GM20000 (cell line): ENCODE measurements at regions not wholly inside any gene's neighbourhood (a gene's known extent, or its start where the extent isn't known, plus 50 kb on each side); places are given as distances from the start of the nearest gene placed in this dataset.
"Not testable (repeated sequence)": the region's sequence is repeated elsewhere in the genome, so short reads cannot be mapped to it uniquely, and the experiment has no call there.

ENCODE experiments used
- DNase-seq: peaks from one replicate; pipeline ENCODE4 v3.0.0; 2012; ENCODE audit warnings: low spot score
- TF ChIP-seq, protein P1 (sequence below): IDR thresholded peaks from 2 replicates; pipeline ENCODE4 v1.5.1; 2012; ENCODE audit warnings: mild to moderate bottlenecking, control low read depth; ENCODE audit errors: extremely low read depth, missing control alignments

GRCh38 chr3:181610083-181610972 is 101.4 kb upstream of the SOX2 start:
- DNase-seq, result no peak
- TF ChIP-seq, protein P1, sequence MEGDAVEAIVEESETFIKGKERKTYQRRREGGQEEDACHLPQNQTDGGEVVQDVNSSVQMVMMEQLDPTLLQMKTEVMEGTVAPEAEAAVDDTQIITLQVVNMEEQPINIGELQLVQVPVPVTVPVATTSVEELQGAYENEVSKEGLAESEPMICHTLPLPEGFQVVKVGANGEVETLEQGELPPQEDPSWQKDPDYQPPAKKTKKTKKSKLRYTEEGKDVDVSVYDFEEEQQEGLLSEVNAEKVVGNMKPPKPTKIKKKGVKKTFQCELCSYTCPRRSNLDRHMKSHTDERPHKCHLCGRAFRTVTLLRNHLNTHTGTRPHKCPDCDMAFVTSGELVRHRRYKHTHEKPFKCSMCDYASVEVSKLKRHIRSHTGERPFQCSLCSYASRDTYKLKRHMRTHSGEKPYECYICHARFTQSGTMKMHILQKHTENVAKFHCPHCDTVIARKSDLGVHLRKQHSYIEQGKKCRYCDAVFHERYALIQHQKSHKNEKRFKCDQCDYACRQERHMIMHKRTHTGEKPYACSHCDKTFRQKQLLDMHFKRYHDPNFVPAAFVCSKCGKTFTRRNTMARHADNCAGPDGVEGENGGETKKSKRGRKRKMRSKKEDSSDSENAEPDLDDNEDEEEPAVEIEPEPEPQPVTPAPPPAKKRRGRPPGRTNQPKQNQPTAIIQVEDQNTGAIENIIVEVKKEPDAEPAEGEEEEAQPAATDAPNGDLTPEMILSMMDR, result no peak

GRCh38 chr3:181609030-181609767 is 102.5 kb upstream of the SOX2 start:
- no peak for DNase-seq
- TF ChIP-seq, protein P1, result no peak

GRCh38 chr3:181604267-181604666 is 107.5 kb upstream of the SOX2 start:
- DNase-seq, result no peak
- TF ChIP-seq, protein P1, result no peak

GRCh38 chr3:181596126-181596525 is 115.6 kb upstream of the SOX2 start:
- TF ChIP-seq, protein P1, result no peak
- DNase-seq, result no peak

DNA sequence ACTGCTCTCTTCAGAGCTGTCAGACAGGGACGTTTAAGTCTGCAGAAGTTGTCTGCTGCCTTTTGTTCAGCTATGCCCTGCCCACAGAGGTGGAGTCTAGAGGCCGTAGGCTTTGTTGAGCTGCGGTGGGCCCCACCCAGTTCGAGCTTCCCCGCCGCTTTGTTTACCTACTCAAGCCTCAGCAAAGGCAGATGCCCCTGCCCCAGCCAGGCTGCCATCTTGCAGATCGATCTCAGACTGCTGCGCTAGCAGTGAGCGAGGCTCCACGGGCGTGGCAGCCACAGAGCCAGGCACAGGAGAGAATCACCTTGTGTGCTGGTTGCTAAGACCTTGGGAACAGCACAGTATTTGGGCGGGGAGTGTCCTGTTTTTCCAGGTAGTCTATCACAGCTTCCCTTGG is 120.8 kb upstream of the SOX2 start:
- DNase-seq, result not testable (repeated sequence)

DNA sequence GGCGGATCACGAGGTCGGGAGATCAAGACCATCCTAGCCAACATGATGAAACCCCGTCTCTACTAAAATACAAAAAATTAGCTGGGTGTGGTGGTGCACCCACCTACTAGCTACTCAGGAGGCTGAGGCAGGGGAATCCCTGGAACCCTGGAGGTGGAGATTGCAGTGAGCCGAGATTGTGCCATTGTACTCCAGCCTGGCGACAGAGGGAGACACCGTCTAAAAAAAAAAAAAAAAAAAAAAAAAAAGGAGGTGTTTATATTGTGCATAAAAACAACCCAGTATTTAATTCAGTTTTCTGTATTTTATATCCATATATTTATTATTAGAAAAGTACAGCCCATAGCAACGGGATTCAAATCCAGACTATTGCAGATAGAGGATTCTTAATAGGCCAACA is 129.1 kb upstream of the SOX2 start:
- no peak for DNase-seq
- TF ChIP-seq, protein P1, result no peak

GRCh38 chr3:181581656-181582055 is 130.1 kb upstream of the SOX2 start:
- TF ChIP-seq, protein P1, result no peak
- no peak for DNase-seq
